GM23338 (cell line): ENCODE measurements at regions not wholly inside any gene's neighbourhood (a gene's known extent, or its start where the extent isn't known, plus 50 kb on each side); places are given as distances from the start of the nearest gene placed in this dataset.

Experiments
- ATAC-seq: fragments of 200-7000 bp; cut with Tn5 transposase; 3 replicates; pipeline ENCODE4 v1.9.1; 2020
- DNase-seq: peaks from one replicate; pipeline ENCODE4 v3.0.0-alpha.2; 2015; ENCODE audit warnings: low spot score
- H2AFZ ChIP-seq: fragments of 200-600 bp; sonication (generic); 2 replicates; pipeline ENCODE4 v1.8.0; 2016; ENCODE audit warnings: antibody characterized with exemption, mild to moderate bottlenecking, moderate library complexity
- H3F3A ChIP-seq: fragments of 200-600 bp; sonication (generic); replicated peaks from 2 replicates; pipeline ENCODE4 v1.8.0; 2017; ENCODE audit warnings: antibody characterized with exemption, mixed run types, low read depth
- H3K27ac ChIP-seq: fragments of 200-600 bp; sonication (generic); 2 replicates; pipeline ENCODE4 v1.6.1; 2016; ENCODE audit warnings: low read depth
- H3K27me3 ChIP-seq: fragments of 200-600 bp; sonication (generic); 2 replicates; pipeline ENCODE4 v1.8.0; 2016; ENCODE audit warnings: mild to moderate bottlenecking, mixed run types, moderate library complexity; ENCODE audit not compliant: insufficient read depth
- H3K36me3 ChIP-seq: fragments of 200-600 bp; sonication (generic); 2 replicates; pipeline ENCODE4 v1.8.0; 2016; ENCODE audit warnings: mild to moderate bottlenecking; ENCODE audit not compliant: insufficient read depth
- H3K4me1 ChIP-seq: fragments of 200-600 bp; sonication (generic); 2 replicates; pipeline ENCODE4 v1.8.0; 2016; ENCODE audit warnings: mild to moderate bottlenecking, moderate library complexity; ENCODE audit not compliant: insufficient read depth
- H3K4me2 ChIP-seq: fragments of 200-600 bp; sonication (generic); 2 replicates; pipeline ENCODE4 v1.7.1; 2017; ENCODE audit warnings: mixed run types
- H3K4me3 ChIP-seq: fragments of 200-600 bp; sonication (generic); 2 replicates; pipeline ENCODE4 v1.6.1; 2016; ENCODE audit warnings: mixed run types
- H3K79me2 ChIP-seq: fragments of 200-600 bp; sonication (generic); replicated peaks from 2 replicates; pipeline ENCODE4 v1.8.0; 2017; ENCODE audit warnings: mild to moderate bottlenecking; ENCODE audit not compliant: insufficient read depth
- H3K9me2 ChIP-seq: fragments of 200-600 bp; sonication (generic); 2 replicates; pipeline ENCODE4 v1.8.0; 2017; ENCODE audit not compliant: insufficient read depth
- H4K20me1 ChIP-seq: fragments of 200-600 bp; sonication (generic); replicated peaks from 2 replicates; pipeline ENCODE4 v1.8.0; 2017; ENCODE audit warnings: mild to moderate bottlenecking; ENCODE audit not compliant: insufficient read depth
- H3K27ac Mint-ChIP-seq: 2 replicates; pipeline ENCODE4 v1.8.0; 2020; ENCODE audit warnings: inconsistent platforms, mild to moderate bottlenecking, moderate library complexity, mixed read lengths
- H3K27me3 Mint-ChIP-seq: 3 replicates; pipeline ENCODE4 v1.8.0; 2022; ENCODE audit warnings: low read depth, mild to moderate bottlenecking, moderate library complexity, mixed read lengths, inconsistent platforms; ENCODE audit not compliant: insufficient read depth, poor library complexity
- H3K36me3 Mint-ChIP-seq: 3 replicates; pipeline ENCODE4 v1.8.0; 2021; ENCODE audit warnings: low read depth, mild to moderate bottlenecking, inconsistent platforms, moderate library complexity, mixed read lengths
- H3K4me1 Mint-ChIP-seq: 3 replicates; pipeline ENCODE4 v1.8.0; 2020; ENCODE audit warnings: mild to moderate bottlenecking, inconsistent platforms, mixed read lengths
- H3K4me3 Mint-ChIP-seq: 3 replicates; pipeline ENCODE4 v1.8.0; 2021; ENCODE audit warnings: moderate library complexity, mild to moderate bottlenecking, inconsistent platforms, mixed read lengths
- H3K9me3 Mint-ChIP-seq: 3 replicates; pipeline ENCODE4 v1.8.0; 2020; ENCODE audit warnings: moderate library complexity, mild to moderate bottlenecking, inconsistent platforms, mixed read lengths
- EZH2 ChIP-seq: fragments of 200-600 bp; sonication (generic); IDR thresholded peaks from one replicate; pipeline ENCODE4 v1.8.0; 2017; ENCODE audit warnings: antibody characterized with exemption, mild to moderate bottlenecking, low read depth; ENCODE audit not compliant: unreplicated experiment
- EZH2phosphoT487 ChIP-seq: fragments of 200-600 bp; sonication (generic); IDR thresholded peaks from one replicate; pipeline ENCODE4 v1.8.1; 2018; ENCODE audit warnings: antibody characterized with exemption; ENCODE audit not compliant: unreplicated experiment
- NANOG ChIP-seq: IDR thresholded peaks from 2 replicates; pipeline ENCODE4 v1.6.1; 2016; ENCODE audit warnings: antibody characterized with exemption, borderline replicate concordance
- POLR2AphosphoS5 ChIP-seq: IDR thresholded peaks from 2 replicates; pipeline ENCODE4 v1.6.1; 2016; ENCODE audit warnings: antibody characterized with exemption, low read depth
- STAT1 ChIP-seq: IDR thresholded peaks from one replicate; pipeline ENCODE4 v1.6.1; 2016; ENCODE audit warnings: antibody characterized with exemption; ENCODE audit not compliant: unreplicated experiment
- ZNF114 ChIP-seq: fragments of 250-450 bp; sonication (Bioruptor Pico); IDR thresholded peaks from 2 replicates; pipeline ENCODE4 v1.5.0; 2020; ENCODE audit warnings: mild to moderate bottlenecking, moderate library complexity
- ZNF331 ChIP-seq: fragments of 250-450 bp; sonication (Bioruptor Pico); IDR thresholded peaks from 2 replicates; pipeline ENCODE4 v1.5.0; 2020; ENCODE audit warnings: low read depth, mild to moderate bottlenecking, moderate library complexity
- TF ChIP-seq, protein P1 (sequence below): fragments of 250-450 bp; sonication (Bioruptor Pico); IDR thresholded peaks from 2 replicates; pipeline ENCODE4 v1.5.0; 2020; ENCODE audit warnings: mild to moderate bottlenecking, moderate library complexity
- TF ChIP-seq, protein P2 (sequence below), 2 experiments: fragments of 200-600 bp in 1 of 2; sonication (generic) in 1 of 2; conservative IDR thresholded peaks; 2 replicates each; pipeline versions ENCODE4 v1.5.1 to v1.6.1; 2016 to 2017; ENCODE audit warnings: antibody characterized with exemption in 2 of 2, low read depth in 2 of 2, mild to moderate bottlenecking in 2 of 2, moderate library complexity in 1 of 2

DNA sequence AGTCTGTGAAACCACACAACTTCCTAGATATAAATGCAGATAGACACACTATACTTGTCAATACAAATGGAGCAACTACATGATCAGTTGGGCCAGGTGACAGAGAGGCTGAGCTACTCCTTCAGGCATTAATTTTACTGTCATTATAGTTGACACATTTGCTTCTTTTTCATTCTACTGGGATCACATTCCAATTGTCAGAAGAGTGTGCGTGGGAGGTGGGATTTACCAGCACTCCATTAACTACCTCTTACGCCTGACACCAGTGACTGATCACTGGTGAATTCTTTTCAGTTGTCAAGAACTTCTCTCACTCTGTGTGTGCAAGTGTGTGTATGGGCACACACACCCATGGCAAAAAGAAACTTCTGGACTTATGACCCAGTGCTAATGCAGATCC is 94.2 kb upstream of the DIAPH2 start:
- no peaks in the 10 kb centered on the region for H3K36me3 ChIP-seq
- no peak overlapping the region for H3K27ac Mint-ChIP-seq
- H4K20me1 ChIP-seq = no peaks in the 10 kb centered on the region
- DNase-seq (no peak), ATAC-seq (no peak)
- no peak overlapping the region for H3K27ac ChIP-seq
- H3K27me3 ChIP-seq = no peaks in the 10 kb centered on the region
- H3K36me3 Mint-ChIP-seq = no peaks in the 10 kb centered on the region
- no peaks in the 10 kb centered on the region for H3K4me1 ChIP-seq
- H3K4me3 Mint-ChIP-seq = no peak overlapping the region
- no peaks in the 10 kb centered on the region for H3K9me2 ChIP-seq
- H2AFZ ChIP-seq = no peak overlapping the region
- H3K4me3 ChIP-seq = no peak overlapping the region
- TF ChIP-seq POLR2AphosphoS5 = no peak
- no peak for TF ChIP-seq ZNF331 (CRISPR knock-in tag)
- TF ChIP-seq, protein P1, sequence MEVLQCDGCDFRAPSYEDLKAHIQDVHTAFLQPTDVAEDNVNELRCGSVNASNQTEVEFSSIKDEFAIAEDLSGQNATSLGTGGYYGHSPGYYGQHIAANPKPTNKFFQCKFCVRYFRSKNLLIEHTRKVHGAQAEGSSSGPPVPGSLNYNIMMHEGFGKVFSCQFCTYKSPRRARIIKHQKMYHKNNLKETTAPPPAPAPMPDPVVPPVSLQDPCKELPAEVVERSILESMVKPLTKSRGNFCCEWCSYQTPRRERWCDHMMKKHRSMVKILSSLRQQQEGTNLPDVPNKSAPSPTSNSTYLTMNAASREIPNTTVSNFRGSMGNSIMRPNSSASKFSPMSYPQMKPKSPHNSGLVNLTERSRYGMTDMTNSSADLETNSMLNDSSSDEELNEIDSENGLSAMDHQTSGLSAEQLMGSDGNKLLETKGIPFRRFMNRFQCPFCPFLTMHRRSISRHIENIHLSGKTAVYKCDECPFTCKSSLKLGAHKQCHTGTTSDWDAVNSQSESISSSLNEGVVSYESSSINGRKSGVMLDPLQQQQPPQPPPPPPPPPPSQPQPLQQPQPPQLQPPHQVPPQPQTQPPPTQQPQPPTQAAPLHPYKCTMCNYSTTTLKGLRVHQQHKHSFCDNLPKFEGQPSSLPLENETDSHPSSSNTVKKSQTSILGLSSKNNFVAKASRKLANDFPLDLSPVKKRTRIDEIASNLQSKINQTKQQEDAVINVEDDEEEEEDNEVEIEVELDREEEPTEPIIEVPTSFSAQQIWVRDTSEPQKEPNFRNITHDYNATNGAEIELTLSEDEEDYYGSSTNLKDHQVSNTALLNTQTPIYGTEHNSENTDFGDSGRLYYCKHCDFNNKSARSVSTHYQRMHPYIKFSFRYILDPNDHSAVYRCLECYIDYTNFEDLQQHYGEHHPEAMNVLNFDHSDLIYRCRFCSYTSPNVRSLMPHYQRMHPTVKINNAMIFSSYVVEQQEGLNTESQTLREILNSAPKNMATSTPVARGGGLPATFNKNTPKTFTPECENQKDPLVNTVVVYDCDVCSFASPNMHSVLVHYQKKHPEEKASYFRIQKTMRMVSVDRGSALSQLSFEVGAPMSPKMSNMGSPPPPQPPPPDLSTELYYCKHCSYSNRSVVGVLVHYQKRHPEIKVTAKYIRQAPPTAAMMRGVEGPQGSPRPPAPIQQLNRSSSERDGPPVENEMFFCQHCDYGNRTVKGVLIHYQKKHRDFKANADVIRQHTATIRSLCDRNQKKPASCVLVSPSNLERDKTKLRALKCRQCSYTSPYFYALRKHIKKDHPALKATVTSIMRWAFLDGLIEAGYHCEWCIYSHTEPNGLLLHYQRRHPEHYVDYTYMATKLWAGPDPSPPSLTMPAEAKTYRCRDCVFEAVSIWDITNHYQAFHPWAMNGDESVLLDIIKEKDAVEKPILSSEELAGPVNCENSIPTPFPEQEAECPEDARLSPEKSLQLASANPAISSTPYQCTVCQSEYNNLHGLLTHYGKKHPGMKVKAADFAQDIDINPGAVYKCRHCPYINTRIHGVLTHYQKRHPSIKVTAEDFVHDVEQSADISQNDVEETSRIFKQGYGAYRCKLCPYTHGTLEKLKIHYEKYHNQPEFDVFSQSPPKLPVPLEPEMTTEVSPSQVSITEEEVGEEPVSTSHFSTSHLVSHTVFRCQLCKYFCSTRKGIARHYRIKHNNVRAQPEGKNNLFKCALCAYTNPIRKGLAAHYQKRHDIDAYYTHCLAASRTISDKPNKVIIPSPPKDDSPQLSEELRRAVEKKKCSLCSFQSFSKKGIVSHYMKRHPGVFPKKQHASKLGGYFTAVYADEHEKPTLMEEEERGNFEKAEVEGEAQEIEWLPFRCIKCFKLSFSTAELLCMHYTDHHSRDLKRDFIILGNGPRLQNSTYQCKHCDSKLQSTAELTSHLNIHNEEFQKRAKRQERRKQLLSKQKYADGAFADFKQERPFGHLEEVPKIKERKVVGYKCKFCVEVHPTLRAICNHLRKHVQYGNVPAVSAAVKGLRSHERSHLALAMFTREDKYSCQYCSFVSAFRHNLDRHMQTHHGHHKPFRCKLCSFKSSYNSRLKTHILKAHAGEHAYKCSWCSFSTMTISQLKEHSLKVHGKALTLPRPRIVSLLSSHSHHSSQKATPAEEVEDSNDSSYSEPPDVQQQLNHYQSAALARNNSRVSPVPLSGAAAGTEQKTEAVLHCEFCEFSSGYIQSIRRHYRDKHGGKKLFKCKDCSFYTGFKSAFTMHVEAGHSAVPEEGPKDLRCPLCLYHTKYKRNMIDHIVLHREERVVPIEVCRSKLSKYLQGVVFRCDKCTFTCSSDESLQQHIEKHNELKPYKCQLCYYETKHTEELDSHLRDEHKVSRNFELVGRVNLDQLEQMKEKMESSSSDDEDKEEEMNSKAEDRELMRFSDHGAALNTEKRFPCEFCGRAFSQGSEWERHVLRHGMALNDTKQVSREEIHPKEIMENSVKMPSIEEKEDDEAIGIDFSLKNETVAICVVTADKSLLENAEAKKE (CRISPR knock-in tag) = no peak
- TF ChIP-seq STAT1 = no peak
- TF ChIP-seq, protein P2, sequence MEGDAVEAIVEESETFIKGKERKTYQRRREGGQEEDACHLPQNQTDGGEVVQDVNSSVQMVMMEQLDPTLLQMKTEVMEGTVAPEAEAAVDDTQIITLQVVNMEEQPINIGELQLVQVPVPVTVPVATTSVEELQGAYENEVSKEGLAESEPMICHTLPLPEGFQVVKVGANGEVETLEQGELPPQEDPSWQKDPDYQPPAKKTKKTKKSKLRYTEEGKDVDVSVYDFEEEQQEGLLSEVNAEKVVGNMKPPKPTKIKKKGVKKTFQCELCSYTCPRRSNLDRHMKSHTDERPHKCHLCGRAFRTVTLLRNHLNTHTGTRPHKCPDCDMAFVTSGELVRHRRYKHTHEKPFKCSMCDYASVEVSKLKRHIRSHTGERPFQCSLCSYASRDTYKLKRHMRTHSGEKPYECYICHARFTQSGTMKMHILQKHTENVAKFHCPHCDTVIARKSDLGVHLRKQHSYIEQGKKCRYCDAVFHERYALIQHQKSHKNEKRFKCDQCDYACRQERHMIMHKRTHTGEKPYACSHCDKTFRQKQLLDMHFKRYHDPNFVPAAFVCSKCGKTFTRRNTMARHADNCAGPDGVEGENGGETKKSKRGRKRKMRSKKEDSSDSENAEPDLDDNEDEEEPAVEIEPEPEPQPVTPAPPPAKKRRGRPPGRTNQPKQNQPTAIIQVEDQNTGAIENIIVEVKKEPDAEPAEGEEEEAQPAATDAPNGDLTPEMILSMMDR (conservative IDR thresholded peaks at IDR 0.05; ENCODE audit: low read depth in 2 of 2) = no peak
- no peak for TF ChIP-seq NANOG
- TF ChIP-seq ZNF114 = no peak
- no peak for TF ChIP-seq EZH2
- TF ChIP-seq EZH2phosphoT487 = no peak
- no peaks in the 10 kb centered on the region for H3F3A ChIP-seq
- H3K4me2 ChIP-seq = no peak overlapping the region
- no peaks in the 10 kb centered on the region for H3K9me3 Mint-ChIP-seq
- no peaks in the 10 kb centered on the region for H3K4me1 Mint-ChIP-seq
- no peaks in the 10 kb centered on the region for H3K27me3 Mint-ChIP-seq
- no peaks in the 10 kb centered on the region for H3K79me2 ChIP-seq
